ACHN (cell line): ENCODE measurements at regions not wholly inside any gene's neighbourhood (a gene's known extent, or its start where the extent isn't known, plus 50 kb on each side); places are given as distances from the start of the nearest gene placed in this dataset.

Source experiments
- DNase-seq: peaks from one replicate; pipeline ENCODE4 v3.0.0-alpha.2; 2015
- in situ Hi-C: cut with HindIII; loops from 2 replicates; pipeline ENCODE4 v1.10.0; 2017; ENCODE audit warnings: low sequenced_read_pairs, low pct_ligation_motif_present, low pct_unique_long_range_greater_than_20kb

- no peak for DNase-seq
Measured at GRCh38 chr14:27370775-27371174, 772.9 kb upstream of the NOVA1 start.

GRCh38 chr14:27371209-27371608 lies 773.4 kb upstream of the NOVA1 start:
- no peak for DNase-seq
- in situ Hi-C loops = no loop called here

More at GRCh38 chr14:27370775-27371174, 772.9 kb upstream of the NOVA1 start:
- in situ Hi-C loops = no loop called here

GRCh38 chr14:27371868-27372267 lies 774.0 kb upstream of the NOVA1 start:
- DNase-seq = no peak

GRCh38 chr14:27372771-27373170 lies 774.9 kb upstream of the NOVA1 start:
- no peak for DNase-seq
- in situ Hi-C loops = no loop called here

More at GRCh38 chr14:27371868-27372267, 774.0 kb upstream of the NOVA1 start:
- in situ Hi-C loops = no loop called here

- in situ Hi-C loops = no loop called here
Measured at GRCh38 chr14:27384124-27384523, 786.3 kb upstream of the NOVA1 start.

GRCh38 chr14:27386391-27386790 lies 788.6 kb upstream of the NOVA1 start:
- no peak for DNase-seq
- in situ Hi-C loops = no loop called here

More at GRCh38 chr14:27384124-27384523, 786.3 kb upstream of the NOVA1 start:
- no peak for DNase-seq

- no peak for DNase-seq
- in situ Hi-C loops = no loop called here
Measured at GRCh38 chr14:27387463-27387862, 789.6 kb upstream of the NOVA1 start.

GRCh38 chr14:27389402-27389801 lies 791.6 kb upstream of the NOVA1 start:
- no peak for DNase-seq
- in situ Hi-C loops = no loop called here

- in situ Hi-C loops = no loop called here
- no peak for DNase-seq
Measured at GRCh38 chr14:27390155-27390554, 792.3 kb upstream of the NOVA1 start.

- DNase-seq = no peak
- in situ Hi-C loops = no loop called here
Measured at GRCh38 chr14:27391331-27391730, 793.5 kb upstream of the NOVA1 start.

- in situ Hi-C loops = no loop called here
- no peak for DNase-seq
Measured at GRCh38 chr14:27392153-27392552, 794.3 kb upstream of the NOVA1 start.

GRCh38 chr14:27409944-27410343 lies 812.1 kb upstream of the NOVA1 start:
- in situ Hi-C loops = no loop called here
- no peak for DNase-seq

GRCh38 chr14:27410981-27411380 lies 813.1 kb upstream of the NOVA1 start:
- no peak for DNase-seq
- in situ Hi-C loops = no loop called here

- in situ Hi-C loops = no loop called here
- DNase-seq = peak; percentile 76
Measured at GRCh38 chr14:27427796-27428195, 830.0 kb upstream of the NOVA1 start.

- no peak for DNase-seq
- in situ Hi-C loops = no loop called here
Measured at GRCh38 chr14:27435923-27436670, 838.3 kb upstream of the NOVA1 start.

GRCh38 chr14:27484633-27485032 lies 886.8 kb upstream of the NOVA1 start:
- in situ Hi-C loops = no loop called here
- no peak for DNase-seq

GRCh38 chr14:27485193-27485592 lies 887.4 kb upstream of the NOVA1 start:
- no peak for DNase-seq
- in situ Hi-C loops = no loop called here

- in situ Hi-C loops = no loop called here
- DNase-seq = no peak
Measured at GRCh38 chr14:27506272-27506671, 908.4 kb upstream of the NOVA1 start.

GRCh38 chr14:27528328-27528727 lies 930.5 kb upstream of the NOVA1 start:
- peak; percentile 47 for DNase-seq
- in situ Hi-C loops = no loop called here

GRCh38 chr14:27536748-27537147 lies 938.9 kb upstream of the NOVA1 start:
- no peak for DNase-seq
- in situ Hi-C loops = no loop called here
